HG02642 (cell line): ENCODE measurements at regions not wholly inside any gene's neighbourhood (a gene's known extent, or its start where the extent isn't known, plus 50 kb on each side); places are given as distances from the start of the nearest gene placed in this dataset.
"Not testable (repeated sequence)": the region's sequence is repeated elsewhere in the genome, so short reads cannot be mapped to it uniquely, and the experiment has no call there.

Experiments
- ATAC-seq: cut with Tn5 transposase; IDR thresholded peaks from one replicate; pipeline ENCODE4 v1.9.1; 2021; ENCODE audit warnings: mild to moderate bottlenecking; ENCODE audit not compliant: unreplicated experiment, poor library complexity

DNA sequence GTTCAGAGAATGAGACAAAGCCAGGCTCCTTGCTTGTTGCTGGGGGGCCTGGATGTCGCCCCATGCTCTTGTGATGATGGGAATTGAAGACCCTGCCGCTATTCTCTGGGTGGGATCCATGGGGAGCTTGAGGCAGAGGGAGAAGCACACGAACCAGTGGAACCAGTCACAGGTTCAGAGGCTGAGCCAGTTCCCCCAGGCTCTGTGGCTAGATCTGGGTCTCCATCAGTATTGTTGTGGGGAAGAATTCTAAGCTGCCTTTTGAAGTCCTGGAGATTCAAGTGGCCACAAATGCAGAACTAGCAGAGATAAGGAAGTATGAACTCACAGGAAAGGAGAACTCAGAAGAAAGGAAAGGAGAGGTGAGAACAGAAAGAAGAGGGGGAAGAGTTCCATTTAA, 219.4 kb downstream of the MSX2 start:
- ATAC-seq: no peak

GRCh38 chr5:174943002-174943401, 218.6 kb downstream of the MSX2 start:
- ATAC-seq: not testable (repeated sequence)

GRCh38 chr5:174937201-174938123, 213.1 kb downstream of the MSX2 start:
- ATAC-seq: no peak

GRCh38 chr5:174935854-174936474, 211.6 kb downstream of the MSX2 start:
- ATAC-seq: peak; percentile 54

GRCh38 chr5:174931033-174931432, 206.7 kb downstream of the MSX2 start:
- ATAC-seq: not testable (repeated sequence)

DNA sequence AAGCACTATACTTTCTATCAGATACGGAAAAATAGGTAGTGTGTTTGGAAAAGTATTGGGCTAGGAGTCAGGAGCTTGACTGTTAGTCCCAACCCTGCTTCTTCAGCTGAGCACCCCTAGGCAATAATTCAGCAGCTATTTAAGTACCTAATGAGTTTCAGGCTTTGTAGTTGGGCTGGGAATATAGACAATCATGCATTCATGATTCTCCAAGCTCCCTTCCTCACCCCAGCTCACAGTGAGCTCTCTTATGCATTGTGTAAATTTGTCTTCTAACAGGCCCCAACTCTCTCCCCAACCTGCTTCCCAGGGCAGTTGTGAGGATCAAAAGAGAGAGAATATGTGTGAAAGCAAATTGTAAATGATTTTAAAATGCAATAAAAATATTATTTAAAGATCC, 201.2 kb downstream of the MSX2 start:
- no peak for ATAC-seq

GRCh38 chr5:174922955-174923354, 198.6 kb downstream of the MSX2 start:
- no peak for ATAC-seq

- no peak for ATAC-seq
Observed at GRCh38 chr5:174920906-174921550, 196.6 kb downstream of the MSX2 start.

GRCh38 chr5:174919351-174919750, 195.0 kb downstream of the MSX2 start:
- ATAC-seq: no peak

- ATAC-seq: no peak
Observed at GRCh38 chr5:174918655-174919054, 194.3 kb downstream of the MSX2 start.

DNA sequence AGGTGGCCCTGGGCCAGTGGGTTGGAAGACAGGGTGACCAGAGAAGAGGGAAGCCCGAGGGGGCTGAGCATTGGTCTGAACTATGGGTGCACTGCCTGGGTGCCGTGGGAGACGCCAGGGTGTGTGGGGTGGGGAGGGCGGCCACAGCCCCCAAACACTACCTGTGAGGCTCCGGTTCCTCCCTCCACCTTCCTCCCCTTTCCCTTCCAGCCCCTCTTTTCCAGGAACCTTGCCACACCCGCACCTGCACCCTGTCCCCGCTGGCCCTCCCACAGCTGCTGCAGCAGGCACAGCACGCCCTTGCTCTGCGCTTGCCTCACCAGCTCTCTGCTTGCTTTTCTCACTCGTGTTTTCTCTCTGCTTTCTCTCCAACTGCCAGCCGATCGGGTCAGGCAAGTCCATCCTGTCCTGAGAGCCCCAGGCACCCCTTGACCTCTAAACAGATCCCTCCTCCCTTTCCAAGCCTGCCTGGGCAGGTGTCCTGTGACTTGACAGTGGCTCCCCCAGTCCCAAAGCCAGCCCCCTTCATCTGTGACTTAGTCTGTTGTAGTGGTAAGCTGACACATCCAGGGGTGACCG, 193.7 kb downstream of the MSX2 start:
- ATAC-seq: no peak

DNA sequence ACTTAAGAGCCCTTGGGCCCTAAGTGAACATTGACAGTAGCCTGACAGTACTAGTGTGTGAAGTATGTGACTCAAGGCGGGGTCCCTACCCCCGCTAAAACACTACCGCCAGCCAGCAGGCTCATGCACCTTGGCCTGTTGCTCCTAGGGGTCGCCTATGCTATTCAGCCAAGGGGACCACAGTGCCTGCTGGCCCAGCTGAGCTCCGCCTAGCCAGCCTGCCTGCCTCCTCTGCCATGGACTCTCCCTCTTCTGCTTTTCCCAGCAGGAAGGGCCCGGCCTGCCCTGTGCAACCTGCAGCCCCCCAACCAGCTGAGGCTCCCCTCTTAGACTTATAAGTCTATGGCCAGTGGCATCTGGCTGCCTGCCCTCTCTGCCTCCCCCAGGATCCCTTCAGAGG, 193.1 kb downstream of the MSX2 start:
- ATAC-seq: not testable (repeated sequence)

DNA sequence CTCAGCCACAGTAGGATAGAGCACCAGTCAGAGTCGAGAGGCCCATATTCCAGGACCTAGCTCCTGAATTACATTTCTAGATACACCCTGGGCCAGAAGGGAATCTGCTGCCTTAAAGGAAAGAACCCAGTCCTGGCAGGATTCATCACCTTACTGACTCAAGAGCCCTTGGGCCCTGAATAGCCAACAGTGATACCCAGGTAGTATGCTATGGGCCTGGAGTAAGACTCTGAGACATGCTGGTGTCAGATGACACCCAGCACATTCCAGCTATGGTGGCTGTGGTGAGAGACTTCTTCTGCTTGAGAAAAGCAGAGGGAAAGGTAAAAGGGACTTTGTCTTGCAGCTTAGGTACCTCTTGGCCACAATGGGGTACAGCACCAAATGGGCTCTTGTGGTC, 192.5 kb downstream of the MSX2 start:
- ATAC-seq: not testable (repeated sequence)

GRCh38 chr5:174916227-174916626, 191.8 kb downstream of the MSX2 start:
- ATAC-seq: no peak

- no peak for ATAC-seq
Observed at GRCh38 chr5:174911118-174911517, 186.7 kb downstream of the MSX2 start.

GRCh38 chr5:174910245-174910737, 185.9 kb downstream of the MSX2 start:
- ATAC-seq: peak; percentile 92

GRCh38 chr5:174903172-174903732, 178.9 kb downstream of the MSX2 start:
- ATAC-seq: no peak

GRCh38 chr5:174901336-174901735, 177.0 kb downstream of the MSX2 start:
- ATAC-seq: no peak

DNA sequence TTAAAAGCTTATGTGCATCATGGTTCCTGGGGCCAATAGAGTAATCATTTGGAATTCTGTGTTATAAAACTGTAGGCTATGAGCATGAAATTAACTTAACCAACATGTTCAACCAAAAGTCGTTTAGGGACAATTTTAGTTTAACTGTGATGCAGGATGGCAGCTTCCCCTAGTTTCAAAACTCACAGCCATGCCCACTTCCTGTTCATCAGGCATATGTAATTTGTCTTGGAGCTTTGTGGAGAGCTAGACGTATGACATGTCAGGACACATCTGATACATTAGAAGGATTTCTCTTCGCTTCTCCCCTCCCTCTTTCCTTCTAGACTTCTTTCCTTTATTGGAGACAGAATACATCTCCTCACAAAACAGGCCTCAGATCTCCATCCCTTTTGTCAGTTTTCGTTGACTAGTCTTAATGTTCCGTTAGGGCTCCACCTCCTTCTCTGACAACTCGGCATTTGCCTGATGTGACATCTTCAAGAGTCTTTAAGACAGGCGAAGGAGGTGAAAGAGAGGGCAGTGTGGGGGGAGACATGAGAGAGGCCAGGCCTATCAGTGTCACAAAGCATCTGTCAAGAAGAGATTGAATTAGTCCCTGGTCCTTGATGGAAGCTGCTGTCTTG, 176.0 kb downstream of the MSX2 start:
- ATAC-seq: no peak
